ENCODE measurements at regions not wholly inside any gene's neighbourhood (a gene's known extent, or its start where the extent isn't known, plus 50 kb on each side); places are given as distances from the start of the nearest gene placed in this dataset.

DNA sequence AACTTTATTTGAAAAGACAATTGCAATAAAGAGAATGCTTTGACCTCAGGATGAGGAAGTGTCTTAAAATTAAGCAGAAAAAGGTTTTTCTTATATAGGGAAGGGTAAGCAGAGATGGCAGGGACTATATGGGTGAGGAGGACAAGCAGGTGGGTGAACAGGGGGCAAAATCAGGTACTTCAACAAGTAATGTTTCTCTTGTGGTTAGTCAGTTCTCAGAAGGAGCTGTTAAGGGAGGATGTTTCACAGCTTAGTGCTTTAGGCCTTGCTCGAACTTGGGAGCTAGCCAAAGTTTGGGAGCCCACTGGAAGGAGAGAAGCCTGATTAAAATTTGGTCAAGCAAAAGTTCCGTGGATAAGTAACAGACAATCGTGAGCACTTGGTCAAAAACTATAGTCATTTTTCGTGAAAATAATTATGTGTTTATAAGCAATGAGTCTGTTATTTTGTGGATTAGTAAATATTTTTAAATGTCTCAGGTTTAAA is 364.2 kb upstream of the TMPO start:
- CTCF ChIA-PET, result no interaction called here
- DNase-seq (ENCODE audit: low read depth, low spot score), result no peak

GRCh38 chr12:98151984-98152383 is 363.4 kb upstream of the TMPO start:
- H3K4me3 ChIP-seq (ENCODE audit: low read depth, low read length), result no peak overlapping the region
- CTCF ChIA-PET, result no interaction called here
- TF ChIP-seq, protein P1, sequence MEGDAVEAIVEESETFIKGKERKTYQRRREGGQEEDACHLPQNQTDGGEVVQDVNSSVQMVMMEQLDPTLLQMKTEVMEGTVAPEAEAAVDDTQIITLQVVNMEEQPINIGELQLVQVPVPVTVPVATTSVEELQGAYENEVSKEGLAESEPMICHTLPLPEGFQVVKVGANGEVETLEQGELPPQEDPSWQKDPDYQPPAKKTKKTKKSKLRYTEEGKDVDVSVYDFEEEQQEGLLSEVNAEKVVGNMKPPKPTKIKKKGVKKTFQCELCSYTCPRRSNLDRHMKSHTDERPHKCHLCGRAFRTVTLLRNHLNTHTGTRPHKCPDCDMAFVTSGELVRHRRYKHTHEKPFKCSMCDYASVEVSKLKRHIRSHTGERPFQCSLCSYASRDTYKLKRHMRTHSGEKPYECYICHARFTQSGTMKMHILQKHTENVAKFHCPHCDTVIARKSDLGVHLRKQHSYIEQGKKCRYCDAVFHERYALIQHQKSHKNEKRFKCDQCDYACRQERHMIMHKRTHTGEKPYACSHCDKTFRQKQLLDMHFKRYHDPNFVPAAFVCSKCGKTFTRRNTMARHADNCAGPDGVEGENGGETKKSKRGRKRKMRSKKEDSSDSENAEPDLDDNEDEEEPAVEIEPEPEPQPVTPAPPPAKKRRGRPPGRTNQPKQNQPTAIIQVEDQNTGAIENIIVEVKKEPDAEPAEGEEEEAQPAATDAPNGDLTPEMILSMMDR (IDR thresholded peaks at IDR 0.05; ENCODE audit: insufficient read depth, low read length, missing control alignments), result no peak
- POLR2A ChIA-PET, result no interaction called here
- no peak for DNase-seq (ENCODE audit: low read depth, low spot score)

More for the DNA sequence above, 364.2 kb upstream of the TMPO start:
- TF ChIP-seq, protein P1 (IDR thresholded peaks at IDR 0.05; ENCODE audit: insufficient read depth, low read length, missing control alignments), result no peak
- H3K4me3 ChIP-seq (ENCODE audit: low read depth, low read length), result no peak overlapping the region
- POLR2A ChIA-PET, result no interaction called here

DNA sequence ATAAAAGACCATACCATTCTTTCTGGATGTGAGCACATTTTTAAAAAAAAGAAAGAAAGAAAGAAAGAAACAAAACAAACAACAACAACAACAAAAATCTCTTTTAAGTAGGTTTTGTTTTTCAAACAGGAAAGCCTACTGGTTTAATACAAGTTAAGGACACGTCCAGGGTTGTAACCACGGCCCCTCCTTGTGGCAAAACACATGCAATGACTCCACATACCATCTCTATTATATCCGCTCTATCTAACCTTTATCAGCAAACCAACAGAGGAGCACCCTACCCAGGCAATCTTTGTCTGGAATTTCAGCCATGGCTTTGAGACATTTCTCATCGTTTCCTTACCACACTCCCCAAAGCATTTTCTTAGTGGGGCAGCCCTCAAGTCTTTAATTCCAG is 360.5 kb upstream of the TMPO start:
- ChIA-PET POLR2A (no interaction called here), CTCF (no interaction called here)
- TF ChIP-seq, protein P1 (IDR thresholded peaks at IDR 0.05; ENCODE audit: insufficient read depth, low read length, missing control alignments), result no peak
- H3K4me3 ChIP-seq (ENCODE audit: low read depth, low read length), result no peak overlapping the region
- no peak for DNase-seq (ENCODE audit: low read depth, low spot score)

DNA sequence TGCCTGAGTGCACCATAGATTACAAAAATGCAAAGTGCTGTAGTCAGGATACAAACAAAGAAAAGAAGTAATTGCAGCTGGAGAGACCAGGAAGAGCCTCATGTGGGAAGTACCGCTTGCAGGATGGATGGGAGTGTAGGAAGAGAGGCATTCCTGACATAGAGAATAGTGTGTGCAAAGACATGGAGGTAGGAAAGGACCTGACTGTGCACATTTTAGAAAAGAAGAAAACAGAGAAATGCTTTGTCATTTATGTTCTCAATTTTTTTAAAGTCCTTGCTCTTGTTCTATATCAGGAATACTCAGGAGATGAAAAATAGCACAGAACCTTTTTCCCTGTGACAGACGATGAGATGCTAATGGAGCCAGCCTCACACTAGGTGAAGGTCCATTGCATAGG is 358.7 kb upstream of the TMPO start:
- TF ChIP-seq, protein P1 (IDR thresholded peaks at IDR 0.05; ENCODE audit: insufficient read depth, low read length, missing control alignments), result no peak
- POLR2A ChIA-PET, result no interaction called here
- DNase-seq (ENCODE audit: low read depth, low spot score), result no peak
- no peak overlapping the region for H3K4me3 ChIP-seq (ENCODE audit: low read depth, low read length)
- CTCF ChIA-PET, result no interaction called here

DNA sequence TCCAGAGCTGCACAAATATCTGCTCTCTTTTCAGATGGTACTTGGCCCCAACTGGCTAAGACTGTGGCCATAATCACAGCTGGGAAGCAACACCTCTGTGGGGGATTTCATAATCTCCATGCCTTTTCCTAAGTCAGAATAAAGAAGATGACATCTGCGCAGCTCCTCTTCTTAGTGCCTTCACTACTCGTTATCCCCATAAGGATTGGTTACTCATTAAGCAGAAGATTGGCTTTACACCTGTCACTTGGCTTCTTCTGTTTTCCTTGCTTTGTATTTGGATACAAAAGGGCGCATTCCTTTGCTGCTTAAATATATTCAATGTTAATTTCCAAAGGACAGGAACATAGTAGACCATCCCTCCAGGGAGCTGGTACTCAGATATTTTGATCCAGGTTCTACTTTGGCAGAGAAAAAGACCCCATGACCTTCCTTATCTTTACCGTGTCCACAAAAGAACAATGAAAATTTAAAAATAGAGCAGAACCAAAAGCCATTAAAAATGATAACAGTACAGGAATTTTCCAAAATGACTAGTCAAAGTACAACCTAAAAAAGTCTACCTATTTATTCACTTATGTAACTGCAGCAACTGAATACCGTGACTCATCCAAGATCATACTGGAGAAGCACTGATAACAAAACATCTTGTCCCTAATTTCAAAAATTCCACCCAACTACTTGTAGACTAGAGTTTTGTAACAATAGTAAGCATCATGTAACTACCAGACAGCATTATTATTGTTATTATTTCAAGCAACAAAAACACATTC is 352.3 kb upstream of the TMPO start:
- TF ChIP-seq, protein P1 (IDR thresholded peaks at IDR 0.05; ENCODE audit: insufficient read depth, low read length, missing control alignments), result no peak
- ChIA-PET CTCF (no interaction called here), POLR2A (no interaction called here)
- DNase-seq (ENCODE audit: low read depth, low spot score), result no peak
- no peak overlapping the region for H3K4me3 ChIP-seq (ENCODE audit: low read depth, low read length)

GRCh38 chr12:98172304-98172703 is 343.1 kb upstream of the TMPO start:
- ChIA-PET POLR2A (no interaction called here), CTCF (no interaction called here)
- TF ChIP-seq, protein P1 (IDR thresholded peaks at IDR 0.05; ENCODE audit: insufficient read depth, low read length, missing control alignments), result no peak
- no peak overlapping the region for H3K4me3 ChIP-seq (ENCODE audit: low read depth, low read length)
- DNase-seq (ENCODE audit: low read depth, low spot score), result no peak

All from AG04449 (cell line).